ENCODE measurements at regions not wholly inside any gene's neighbourhood (a gene's known extent, or its start where the extent isn't known, plus 50 kb on each side); places are given as distances from the start of the nearest gene placed in this dataset.
A peak's percentile ranks its signal among the peaks of the same experiment; 100 is the strongest.
"Not testable (repeated sequence)": the region's sequence is repeated elsewhere in the genome, so short reads cannot be mapped to it uniquely, and the experiment has no call there.

- TF ChIP-seq POLR2A (IDR thresholded peaks at IDR 0.05; ENCODE audit: low read depth); EP300 (IDR thresholded peaks at IDR 0.05); POLR2AphosphoS5 (IDR thresholded peaks at IDR 0.05): not testable (repeated sequence)
- TF ChIP-seq, protein P1, sequence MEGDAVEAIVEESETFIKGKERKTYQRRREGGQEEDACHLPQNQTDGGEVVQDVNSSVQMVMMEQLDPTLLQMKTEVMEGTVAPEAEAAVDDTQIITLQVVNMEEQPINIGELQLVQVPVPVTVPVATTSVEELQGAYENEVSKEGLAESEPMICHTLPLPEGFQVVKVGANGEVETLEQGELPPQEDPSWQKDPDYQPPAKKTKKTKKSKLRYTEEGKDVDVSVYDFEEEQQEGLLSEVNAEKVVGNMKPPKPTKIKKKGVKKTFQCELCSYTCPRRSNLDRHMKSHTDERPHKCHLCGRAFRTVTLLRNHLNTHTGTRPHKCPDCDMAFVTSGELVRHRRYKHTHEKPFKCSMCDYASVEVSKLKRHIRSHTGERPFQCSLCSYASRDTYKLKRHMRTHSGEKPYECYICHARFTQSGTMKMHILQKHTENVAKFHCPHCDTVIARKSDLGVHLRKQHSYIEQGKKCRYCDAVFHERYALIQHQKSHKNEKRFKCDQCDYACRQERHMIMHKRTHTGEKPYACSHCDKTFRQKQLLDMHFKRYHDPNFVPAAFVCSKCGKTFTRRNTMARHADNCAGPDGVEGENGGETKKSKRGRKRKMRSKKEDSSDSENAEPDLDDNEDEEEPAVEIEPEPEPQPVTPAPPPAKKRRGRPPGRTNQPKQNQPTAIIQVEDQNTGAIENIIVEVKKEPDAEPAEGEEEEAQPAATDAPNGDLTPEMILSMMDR (IDR thresholded peaks at IDR 0.05), result peak; percentile 49 to 59 (median 58)
Measured at GRCh38 chr7:128608678-128609421, 63.2 kb upstream of the GARIN1A start.

Data from esophagus muscularis mucosa (tissue), 4 donors.